Esophagus squamous epithelium (tissue), 4 donors: ENCODE measurements at regions not wholly inside any gene's neighbourhood (a gene's known extent, or its start where the extent isn't known, plus 50 kb on each side); places are given as distances from the start of the nearest gene placed in this dataset.

Experiments used
- POLR2A ChIP-seq, 4 donors: fragments of 450-650 bp; IDR thresholded peaks; one replicate each; pipeline ENCODE4 v1.6.1; 2017; ENCODE audit warnings: antibody characterized with exemption in 4 of 4, mild to moderate bottlenecking in 4 of 4, moderate library complexity in 3 of 4
- TF ChIP-seq, protein P1 (sequence below), 6 experiments: fragments of 450-650 bp in 4 of 6; fragments of 200-600 bp in 2 of 6; sonication (generic) in 2 of 6; IDR thresholded peaks; one replicate each; pipeline ENCODE4 v1.5.1; 2016 to 2019; ENCODE audit warnings: antibody characterized with exemption in 6 of 6, mild to moderate bottlenecking in 4 of 6, moderate library complexity in 4 of 6

DNA sequence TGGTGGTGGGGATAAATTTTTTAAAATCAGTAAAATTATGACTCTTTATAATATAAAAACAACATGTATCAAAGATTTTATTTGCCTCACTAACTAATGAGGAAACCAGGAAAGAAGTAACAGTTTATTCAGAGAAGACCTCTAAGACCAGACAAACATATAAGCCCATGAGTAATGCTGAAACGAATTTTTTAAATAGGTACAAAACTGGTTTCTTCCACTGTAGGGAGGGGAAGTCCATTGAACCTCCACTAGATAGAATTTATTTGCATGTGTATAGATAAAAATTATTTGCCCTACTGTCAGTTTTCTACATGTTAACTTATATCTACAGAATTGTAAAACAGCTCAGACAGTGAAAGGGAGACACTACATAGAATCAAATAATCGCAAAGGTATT is 86.8 kb downstream of the ZC3H11B start:
- TF ChIP-seq, protein P1, sequence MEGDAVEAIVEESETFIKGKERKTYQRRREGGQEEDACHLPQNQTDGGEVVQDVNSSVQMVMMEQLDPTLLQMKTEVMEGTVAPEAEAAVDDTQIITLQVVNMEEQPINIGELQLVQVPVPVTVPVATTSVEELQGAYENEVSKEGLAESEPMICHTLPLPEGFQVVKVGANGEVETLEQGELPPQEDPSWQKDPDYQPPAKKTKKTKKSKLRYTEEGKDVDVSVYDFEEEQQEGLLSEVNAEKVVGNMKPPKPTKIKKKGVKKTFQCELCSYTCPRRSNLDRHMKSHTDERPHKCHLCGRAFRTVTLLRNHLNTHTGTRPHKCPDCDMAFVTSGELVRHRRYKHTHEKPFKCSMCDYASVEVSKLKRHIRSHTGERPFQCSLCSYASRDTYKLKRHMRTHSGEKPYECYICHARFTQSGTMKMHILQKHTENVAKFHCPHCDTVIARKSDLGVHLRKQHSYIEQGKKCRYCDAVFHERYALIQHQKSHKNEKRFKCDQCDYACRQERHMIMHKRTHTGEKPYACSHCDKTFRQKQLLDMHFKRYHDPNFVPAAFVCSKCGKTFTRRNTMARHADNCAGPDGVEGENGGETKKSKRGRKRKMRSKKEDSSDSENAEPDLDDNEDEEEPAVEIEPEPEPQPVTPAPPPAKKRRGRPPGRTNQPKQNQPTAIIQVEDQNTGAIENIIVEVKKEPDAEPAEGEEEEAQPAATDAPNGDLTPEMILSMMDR (IDR thresholded peaks at IDR 0.05), result no peak
- no peak for TF ChIP-seq POLR2A (IDR thresholded peaks at IDR 0.05)
